GM21825 (cell line): ENCODE measurements at regions not wholly inside any gene's neighbourhood (a gene's known extent, or its start where the extent isn't known, plus 50 kb on each side); places are given as distances from the start of the nearest gene placed in this dataset.
"Not testable (repeated sequence)": the region's sequence is repeated elsewhere in the genome, so short reads cannot be mapped to it uniquely, and the experiment has no call there.

Experiments used
- ATAC-seq: cut with Tn5 transposase; IDR thresholded peaks from one replicate; pipeline ENCODE4 v1.9.1; 2021; ENCODE audit warnings: mild to moderate bottlenecking, moderate library complexity; ENCODE audit not compliant: unreplicated experiment

- no peak for ATAC-seq
Measured at GRCh38 chr10:31687663-31688482, 240.8 kb downstream of the ARHGAP12 start.

GRCh38 chr10:31686599-31686998, 242.0 kb downstream of the ARHGAP12 start:
- no peak for ATAC-seq

GRCh38 chr10:31683682-31684081, 244.9 kb downstream of the ARHGAP12 start:
- ATAC-seq = no peak

- no peak for ATAC-seq
Measured at GRCh38 chr10:31679936-31680335, 248.7 kb downstream of the ARHGAP12 start.

GRCh38 chr10:31678575-31679516, 249.8 kb downstream of the ARHGAP12 start:
- ATAC-seq = no peak

GRCh38 chr10:31678139-31678536, 250.5 kb downstream of the ARHGAP12 start:
- ATAC-seq = no peak

GRCh38 chr10:31677195-31678138, 251.2 kb downstream of the ARHGAP12 start:
- ATAC-seq = no peak

GRCh38 chr10:31675726-31676125, 252.9 kb downstream of the ARHGAP12 start:
- no peak for ATAC-seq

GRCh38 chr10:31669357-31669756, 259.3 kb downstream of the ARHGAP12 start:
- ATAC-seq = no peak

- no peak for ATAC-seq
Measured at GRCh38 chr10:31668326-31668725, 260.3 kb downstream of the ARHGAP12 start.

- ATAC-seq = not testable (repeated sequence)
Measured at GRCh38 chr10:31665764-31666279, 262.8 kb downstream of the ARHGAP12 start.

GRCh38 chr10:31664803-31665202, 263.8 kb downstream of the ARHGAP12 start:
- ATAC-seq = no peak

- not testable (repeated sequence) for ATAC-seq
Measured at GRCh38 chr10:31664071-31664470, 264.6 kb downstream of the ARHGAP12 start.

- ATAC-seq = no peak
Measured at GRCh38 chr10:31660300-31660699, 268.3 kb downstream of the ARHGAP12 start.

- no peak for ATAC-seq
Measured at GRCh38 chr10:31659665-31660064, 269.0 kb downstream of the ARHGAP12 start.

- ATAC-seq = no peak
Measured at GRCh38 chr10:31657434-31657872, 271.2 kb downstream of the ARHGAP12 start.

GRCh38 chr10:31656851-31657433, 271.7 kb downstream of the ARHGAP12 start:
- no peak for ATAC-seq

- no peak for ATAC-seq
Measured at GRCh38 chr10:31652038-31652437, 276.6 kb downstream of the ARHGAP12 start.

GRCh38 chr10:31650010-31650409, 278.6 kb downstream of the ARHGAP12 start:
- no peak for ATAC-seq

- no peak for ATAC-seq
Measured at GRCh38 chr10:31648966-31649365, 279.7 kb downstream of the ARHGAP12 start.
